Stimulated activated CD8-positive, alpha-beta memory T cell treated with anti-CD3 and anti-CD28 coated beads, Interleukin-2, amount 100 ng/mL, for 48 hours (primary cell): ENCODE measurements at regions not wholly inside any gene's neighbourhood (a gene's known extent, or its start where the extent isn't known, plus 50 kb on each side); places are given as distances from the start of the nearest gene placed in this dataset.

ENCODE experiments used
- DNase-seq, 2 donors: peaks; one replicate each; pipeline ENCODE4 v3.0.0-alpha.2; 2020; ENCODE audit warnings: low read depth in 2 of 2

DNA sequence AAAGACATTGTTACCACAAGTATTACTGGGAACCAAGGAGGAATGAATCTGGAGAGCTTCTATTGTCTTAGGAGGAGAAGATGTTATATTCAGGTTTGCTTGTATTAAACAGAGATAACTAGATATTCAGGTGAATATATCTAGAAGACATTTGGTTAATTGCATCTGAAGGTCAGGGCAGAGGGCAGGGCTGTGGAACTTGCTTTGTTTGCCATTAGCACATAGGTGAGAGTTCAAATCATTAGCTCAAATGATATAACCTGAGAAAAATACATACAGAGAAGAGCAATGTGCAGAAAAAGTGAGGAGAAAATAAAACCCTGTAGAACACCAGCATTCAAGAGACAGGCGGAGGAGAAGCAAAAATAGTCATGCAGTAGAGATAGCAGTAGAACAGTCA is 116.8 kb downstream of the DNAJB9 start:
- no peak for DNase-seq

DNA sequence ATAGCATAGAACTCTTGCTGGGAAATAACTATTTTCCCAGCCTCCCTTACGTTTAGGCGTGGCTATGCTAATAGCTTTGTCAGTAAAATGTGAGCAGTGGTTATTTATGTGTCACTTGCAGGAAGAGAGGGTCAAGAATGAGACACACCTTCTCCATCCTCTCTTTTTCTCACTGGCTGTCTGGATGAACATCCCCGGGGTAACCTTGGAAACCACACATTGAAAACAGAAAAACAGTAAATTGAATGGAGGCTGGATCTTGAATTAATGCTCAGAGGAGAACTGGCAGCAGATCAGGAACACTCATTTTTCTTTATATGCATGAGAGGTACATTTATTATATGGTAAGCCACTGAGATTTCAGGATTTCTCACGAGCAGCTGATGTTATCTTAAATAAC is 127.6 kb downstream of the DNAJB9 start:
- no peak for DNase-seq

DNA sequence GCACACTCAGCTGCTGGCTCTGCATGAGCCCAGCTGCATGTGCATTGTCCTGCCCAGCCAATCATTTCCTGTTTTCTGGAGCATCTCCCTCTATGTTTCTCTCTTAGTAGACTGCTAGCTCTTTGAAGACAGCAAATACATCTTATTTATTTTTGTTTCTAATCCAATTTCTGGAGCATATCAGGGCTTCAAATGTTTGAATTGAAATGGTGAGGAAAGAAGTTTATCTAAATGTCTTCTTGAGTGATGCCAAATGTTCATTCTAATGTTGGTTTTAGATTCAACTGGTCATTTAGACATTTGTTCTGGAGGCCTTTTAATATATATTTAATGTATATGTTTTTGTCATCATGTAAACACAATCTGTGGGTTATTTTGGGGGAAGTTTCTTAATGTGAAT is 141.9 kb downstream of the DNAJB9 start:
- DNase-seq, result no peak

DNA sequence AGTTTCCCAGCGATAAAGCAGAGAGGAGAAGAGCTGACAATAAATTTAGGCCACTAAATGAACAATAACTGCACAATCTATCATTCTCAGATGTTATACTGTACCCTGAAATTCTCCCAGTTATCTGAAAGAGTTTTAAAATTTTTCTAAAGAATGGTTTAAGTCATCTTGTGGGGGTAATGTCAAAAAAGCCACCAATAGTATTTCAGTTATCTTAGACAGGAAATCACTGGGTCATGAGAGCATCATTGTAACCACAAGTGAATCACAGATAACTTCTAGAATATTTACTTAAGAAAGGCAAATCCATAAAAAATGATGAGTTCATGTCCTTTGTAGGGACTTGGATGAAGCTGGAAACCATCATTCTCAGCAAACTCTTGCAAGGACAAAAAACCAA is 147.1 kb downstream of the DNAJB9 start:
- no peak for DNase-seq

DNA sequence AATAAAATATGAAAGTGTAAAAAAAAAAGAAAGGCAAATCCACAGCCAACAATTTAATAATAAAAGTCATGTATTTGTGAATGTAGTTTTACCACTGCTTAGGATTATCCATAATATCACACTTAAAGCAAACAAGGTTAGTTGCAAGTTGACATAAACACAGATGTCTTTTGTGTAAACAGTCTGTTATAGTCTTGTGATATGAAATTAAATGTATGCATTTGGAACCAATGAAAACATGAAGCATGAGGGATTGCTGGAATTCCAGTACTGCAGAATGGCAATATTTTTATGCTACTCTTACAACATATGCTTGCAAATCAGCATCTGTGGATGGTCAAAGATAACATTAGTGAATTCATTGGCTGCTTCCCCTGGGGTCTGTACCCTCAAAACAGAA is 148.1 kb downstream of the DNAJB9 start:
- no peak for DNase-seq

DNA sequence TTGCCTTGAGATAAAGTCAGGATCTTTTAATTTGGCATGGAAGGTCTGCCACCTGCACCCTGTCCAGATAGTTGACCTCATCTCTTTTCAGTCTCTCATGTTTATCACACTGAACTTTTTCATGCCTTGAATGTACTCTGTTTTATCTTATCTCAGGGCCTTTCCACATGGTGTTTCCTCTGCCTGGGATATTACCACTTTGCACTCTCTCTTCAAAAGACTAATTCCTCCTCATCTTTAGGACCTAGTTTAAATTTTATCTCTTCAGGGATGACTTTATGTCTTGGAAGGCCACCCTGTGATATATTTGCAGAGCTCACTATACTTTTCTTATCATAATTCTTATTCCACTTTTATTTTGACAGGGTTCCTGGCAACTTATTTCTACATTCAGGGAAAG is 150.0 kb downstream of the DNAJB9 start:
- DNase-seq, result no peak

DNA sequence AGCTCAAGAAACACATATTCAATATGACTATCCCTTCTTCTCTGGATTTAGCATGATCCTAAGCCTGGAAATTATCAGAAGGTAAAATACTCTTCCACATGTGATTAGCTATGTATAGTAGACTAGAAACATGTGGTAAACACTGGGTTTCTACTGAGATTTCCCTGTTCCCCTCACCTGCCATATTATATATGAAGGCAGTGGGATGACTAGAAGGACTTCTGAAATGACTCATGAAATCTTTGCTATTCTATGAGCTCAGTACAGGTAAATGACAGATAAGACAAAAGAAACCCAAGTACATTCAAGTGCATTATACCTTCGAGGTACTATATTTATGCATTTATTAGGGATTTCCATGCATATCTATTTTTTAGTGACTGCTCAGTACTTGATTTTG is 152.9 kb downstream of the DNAJB9 start:
- DNase-seq, result no peak

DNA sequence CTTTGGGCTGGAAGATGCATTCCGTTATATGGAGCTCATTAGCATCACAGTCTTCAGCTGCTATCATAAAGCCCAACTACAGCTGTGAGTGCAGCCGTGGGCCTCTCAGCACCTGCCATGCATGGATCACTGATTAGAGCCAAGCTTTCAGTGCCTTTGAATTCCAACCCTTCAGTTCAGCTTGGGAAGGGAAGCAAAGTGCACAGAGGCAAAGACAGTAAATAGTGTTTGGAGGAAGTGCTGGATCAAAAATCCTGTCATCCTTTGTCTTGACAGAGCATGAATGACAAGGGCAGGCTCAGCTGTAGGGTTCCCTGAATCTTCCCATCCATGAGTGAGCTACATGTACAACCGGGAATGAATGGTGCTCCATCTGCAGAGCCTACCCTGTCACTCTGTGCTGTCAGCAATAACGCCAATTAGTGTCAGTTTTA is 153.7 kb downstream of the DNAJB9 start:
- DNase-seq, result no peak

DNA sequence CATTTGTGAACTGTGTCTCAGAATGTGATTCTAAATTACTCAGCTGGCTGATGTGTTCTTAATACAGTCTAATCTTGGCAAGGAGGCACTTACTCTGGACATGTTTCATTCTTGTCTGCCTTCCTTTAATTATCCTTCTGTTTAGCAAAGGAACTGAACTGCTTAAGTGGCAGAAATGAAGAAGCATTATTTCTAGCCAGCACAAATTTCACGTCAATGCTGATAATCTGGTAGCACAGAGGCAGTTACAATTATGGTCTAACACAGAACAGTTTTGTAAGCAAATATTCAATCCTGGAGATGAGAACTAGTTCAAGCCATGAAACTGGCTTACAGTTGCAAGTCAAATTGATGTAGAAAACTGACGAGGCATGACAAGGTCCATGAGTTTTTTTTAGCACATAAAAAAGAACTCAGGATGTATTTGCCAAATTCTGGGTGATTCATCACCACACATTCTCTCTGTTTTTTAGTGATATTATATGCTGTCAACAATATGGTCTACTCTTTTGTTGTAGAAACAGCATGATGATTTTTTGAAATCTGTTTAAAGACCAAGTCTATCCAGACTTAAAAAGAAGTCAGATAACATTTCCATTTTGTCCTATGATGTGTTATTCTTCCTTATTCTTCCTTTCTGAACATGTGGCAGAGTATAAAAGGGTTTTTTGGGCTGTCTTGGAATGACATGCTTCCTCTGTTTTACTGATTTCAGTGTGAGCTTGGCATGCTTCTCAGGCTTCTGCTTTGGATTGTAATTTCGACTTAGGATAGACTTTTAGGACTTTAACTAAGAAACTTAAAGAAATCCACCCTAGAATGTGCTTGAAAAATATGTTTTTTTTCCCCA is 154.8 kb downstream of the DNAJB9 start:
- DNase-seq, result no peak

DNA sequence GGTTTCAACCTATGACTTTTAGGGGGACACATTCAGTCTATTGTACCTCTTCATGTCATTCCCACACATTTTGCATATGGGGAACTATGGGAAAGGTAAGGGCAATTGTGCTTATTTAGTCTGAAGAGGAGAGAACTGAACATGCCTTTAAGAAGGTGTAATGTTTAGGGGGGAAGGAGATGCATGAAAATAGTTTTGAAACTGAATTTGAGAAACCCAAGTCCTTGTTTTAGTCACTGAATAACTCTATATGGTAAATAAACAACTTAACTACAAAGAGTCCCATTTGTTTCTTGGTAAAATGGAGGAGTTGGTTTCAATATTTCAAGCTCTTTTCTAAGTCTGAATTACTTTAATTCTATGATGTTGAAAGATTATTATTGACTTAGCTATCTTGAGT is 166.1 kb downstream of the DNAJB9 start:
- no peak for DNase-seq

DNA sequence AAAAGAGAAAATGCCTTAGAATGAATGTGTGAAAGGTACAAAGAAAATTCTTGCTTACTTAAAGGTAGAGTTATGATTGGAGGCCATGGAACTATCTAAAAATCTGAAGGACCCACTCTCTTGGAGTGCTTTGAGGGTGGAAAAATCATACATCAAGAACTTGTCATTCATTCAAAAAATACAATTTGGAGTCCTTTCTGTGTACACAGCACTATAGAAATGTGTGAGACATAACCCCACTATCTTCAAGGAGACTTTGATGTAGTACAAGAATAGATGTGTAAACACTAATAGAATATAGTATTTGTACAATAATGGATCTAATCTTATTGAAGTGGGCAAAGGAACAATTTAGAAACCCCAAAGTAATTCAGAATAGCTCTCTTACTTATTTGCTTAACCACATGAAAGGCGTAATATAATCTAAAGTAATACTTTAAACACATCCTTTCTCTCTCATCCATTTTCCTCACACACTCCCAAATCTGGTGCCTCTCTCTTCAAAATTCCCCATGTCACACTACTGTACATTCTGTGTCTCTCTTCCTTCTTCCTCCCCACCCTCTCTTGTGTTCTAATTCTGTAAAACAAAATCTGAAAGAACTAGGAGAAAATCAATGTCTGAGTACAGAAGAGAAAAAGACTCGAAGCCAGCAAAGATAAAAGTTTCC is 166.7 kb downstream of the DNAJB9 start:
- no peak for DNase-seq

DNA sequence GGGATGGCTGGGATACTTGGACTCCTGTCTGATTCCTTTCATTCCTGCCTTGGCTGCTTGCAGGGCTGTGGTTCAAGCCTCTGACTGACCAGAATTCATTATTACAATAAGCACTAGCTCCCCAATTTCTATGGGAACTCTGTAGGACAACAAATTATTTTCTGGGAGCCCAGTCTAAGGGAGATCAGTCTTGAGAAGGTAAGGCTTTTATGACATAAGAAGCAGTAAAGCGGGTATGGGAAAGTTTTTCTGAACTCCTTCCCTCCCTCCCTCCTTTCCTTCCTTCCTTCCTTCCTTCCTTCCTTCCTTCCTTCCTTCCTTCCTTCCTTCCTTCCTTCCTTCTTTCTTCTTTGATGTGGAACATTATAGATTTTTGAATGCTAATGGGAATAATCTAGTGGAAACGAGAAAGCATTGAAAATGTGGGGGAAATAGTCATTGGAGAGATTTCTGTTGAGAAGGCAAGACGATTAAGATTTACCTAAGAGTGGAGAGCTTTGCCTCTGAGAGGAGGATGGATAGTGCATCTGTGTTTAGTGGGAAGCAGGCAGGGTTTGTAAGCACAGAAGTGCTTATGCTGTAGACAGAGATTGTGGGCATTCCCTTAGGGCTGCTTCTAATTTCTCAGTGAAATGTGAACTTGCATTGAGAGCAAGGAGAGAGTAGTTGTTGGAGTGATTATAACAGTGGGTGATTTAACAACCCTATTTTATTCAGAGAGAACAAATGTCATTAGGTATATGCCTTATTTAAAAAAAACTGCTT is 201.5 kb downstream of the DNAJB9 start:
- DNase-seq, result no peak

DNA sequence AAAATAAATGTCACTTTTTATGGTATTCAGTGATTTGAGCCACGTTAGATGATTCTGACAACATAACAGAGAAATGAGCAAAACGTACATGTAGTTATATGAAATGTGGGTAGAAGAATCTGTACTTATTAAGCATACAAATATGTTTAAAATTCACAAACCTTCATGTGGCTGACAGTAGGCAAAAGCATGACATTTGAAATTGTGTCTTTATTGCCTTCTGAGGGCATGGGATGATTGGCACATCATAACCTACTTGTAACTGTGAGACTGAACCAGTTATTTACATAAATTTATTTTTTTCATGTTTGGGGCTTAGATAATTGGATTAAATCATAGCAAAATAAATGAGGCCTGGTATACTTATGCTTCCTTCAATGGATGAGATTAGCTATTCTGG is 202.2 kb downstream of the DNAJB9 start:
- DNase-seq, result no peak

DNA sequence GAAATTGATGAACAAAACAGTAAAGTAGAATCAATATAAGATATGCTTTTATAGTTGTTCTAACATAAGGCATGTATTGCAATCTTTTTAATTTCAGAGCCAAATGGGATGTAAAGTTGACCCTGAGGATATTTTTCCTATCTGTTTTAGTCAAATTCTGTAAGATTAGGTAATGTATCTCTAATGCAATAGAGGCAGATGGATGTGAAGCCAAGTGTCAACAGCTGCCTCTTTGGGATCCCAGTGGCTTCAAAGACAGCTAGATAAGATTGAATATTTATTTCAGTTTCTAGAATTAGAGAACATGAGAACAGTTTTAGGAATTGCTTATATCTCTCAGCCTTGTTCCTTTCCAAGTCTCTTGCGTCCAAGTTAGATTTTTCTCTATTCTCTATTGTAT is 208.3 kb downstream of the DNAJB9 start:
- no peak for DNase-seq

DNA sequence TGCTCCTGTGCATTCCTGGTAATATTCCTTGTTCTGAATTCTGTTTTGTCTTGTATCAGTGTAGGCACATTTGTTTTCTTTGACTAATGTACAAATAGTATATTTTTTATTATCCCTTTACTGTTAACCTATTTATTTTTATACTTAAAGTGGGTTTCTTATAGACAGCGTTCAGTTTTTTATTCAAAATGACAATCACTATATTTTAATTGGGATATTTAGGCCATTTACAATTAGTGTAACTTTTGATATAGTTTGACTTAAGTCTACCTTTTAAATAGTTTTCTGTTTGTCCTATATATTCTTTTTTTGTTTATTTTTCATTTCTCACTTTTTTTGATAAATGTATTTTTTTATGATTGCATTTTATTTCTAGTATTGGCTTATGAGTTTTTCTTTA is 219.8 kb downstream of the DNAJB9 start:
- no peak for DNase-seq

DNA sequence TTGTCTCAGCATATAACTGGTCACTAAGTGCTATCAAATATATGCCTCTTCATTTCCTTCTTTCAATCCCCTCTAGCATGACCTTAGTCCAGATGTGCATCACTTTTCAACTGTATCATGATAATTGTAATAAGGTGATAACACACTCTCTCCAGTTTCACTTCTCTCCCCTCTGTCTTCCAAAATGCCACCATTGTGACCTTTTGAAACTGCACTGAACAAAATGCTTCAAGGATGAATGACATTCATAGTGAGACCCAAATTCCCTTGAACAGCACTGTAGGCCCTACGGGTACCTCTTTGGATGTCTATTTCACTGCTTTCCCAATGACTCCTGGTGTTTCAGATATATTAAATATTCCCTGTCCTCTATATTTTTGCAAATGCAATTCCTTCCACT is 224.8 kb downstream of the DNAJB9 start:
- DNase-seq, result no peak

DNA sequence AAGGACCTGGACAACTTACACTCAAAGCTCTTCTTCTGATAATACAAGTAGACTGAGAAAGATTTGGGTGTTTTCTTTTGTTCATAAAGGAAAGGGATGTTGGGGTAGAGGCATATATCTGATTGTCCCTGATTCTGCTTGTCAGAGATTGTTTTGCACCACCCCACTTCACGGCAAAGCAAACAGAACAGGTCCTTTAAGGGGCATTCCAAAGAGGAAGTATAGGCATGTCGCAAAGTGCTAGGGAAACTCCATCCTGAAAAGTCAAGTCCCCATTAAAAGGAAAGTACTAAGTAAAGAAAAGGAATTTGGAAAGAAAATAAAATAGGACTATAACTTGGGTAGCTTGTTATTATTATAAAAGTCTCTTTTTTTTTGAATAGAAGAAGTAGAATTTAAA is 233.0 kb downstream of the DNAJB9 start:
- no peak for DNase-seq

DNA sequence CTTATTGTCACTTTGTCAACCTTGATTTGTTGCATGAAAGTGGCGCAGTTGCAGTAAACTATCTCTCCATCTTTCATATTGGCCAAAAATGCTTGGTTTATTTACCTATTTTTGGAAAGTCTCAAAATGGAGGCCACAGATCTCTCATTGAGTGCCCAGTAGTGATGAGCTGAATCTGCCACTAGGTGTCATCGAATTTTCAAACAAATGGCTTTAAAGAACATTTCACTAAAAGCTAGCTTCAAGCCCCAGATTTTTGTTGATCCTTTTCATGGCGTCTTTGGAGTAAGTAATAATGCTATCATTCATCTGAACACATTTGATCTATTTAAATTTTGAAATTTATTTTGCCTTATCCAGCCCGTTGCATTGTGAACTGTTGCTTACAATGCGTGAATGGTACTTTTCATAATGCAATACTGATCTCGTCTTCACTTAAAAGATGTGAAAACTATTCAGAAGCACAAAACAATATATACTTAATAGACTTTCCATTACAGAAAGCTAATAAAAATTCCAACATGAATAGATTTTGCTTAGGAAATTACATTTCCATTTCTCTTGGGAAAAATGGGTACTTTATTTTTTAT is 236.2 kb downstream of the DNAJB9 start:
- no peak for DNase-seq

DNA sequence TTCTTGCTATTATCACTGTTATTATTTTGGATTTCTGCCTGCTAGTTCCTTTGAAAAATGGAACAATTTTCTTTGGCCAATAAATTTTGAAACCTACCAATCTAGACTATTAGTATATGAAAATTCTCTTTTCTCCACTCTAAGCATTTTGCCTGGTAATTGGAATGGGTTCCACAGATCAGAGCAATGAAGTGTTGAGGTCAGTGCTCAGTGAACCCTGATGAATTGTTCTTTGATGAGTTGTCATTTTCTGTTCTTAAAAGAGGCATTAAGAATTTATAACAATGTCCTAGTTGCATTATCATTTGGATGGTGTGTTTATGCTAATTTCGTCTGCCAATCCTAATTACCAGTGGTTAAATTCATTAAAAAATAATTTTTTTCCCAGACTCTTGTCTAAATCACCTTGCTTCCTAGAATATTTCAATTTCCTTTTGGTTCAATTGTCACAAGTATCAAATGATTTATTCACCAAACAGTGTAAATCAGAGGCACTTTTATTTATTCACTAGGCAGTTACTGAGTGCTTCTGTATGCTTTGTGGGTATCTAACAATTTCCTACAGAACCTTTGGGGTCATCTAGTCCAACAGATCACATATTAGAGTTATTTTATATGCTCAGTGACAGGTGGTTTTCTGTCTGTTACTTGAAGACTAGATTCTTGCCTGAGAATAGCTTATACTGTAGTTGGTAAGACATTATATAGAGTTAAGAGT is 239.0 kb downstream of the DNAJB9 start:
- DNase-seq, result no peak

DNA sequence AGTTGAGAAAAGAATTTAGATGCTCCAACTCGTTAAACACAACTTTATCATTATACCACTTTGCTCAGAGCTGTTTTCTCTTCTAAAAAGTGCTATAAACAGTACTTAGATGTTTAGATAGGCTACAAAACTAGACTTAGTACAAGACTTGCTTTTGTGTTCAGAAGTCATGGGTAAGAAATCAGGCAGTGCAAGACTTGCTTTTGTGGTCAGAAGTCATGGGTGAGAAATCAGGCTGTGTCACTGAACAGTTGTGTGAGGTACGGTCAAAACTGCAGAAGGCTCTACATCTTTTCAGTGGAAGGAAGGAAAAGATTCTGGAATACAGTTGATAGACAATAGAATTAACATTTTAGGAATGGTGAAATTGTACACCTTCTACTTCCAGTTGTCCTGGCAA is 239.7 kb downstream of the DNAJB9 start:
- DNase-seq, result no peak

DNA sequence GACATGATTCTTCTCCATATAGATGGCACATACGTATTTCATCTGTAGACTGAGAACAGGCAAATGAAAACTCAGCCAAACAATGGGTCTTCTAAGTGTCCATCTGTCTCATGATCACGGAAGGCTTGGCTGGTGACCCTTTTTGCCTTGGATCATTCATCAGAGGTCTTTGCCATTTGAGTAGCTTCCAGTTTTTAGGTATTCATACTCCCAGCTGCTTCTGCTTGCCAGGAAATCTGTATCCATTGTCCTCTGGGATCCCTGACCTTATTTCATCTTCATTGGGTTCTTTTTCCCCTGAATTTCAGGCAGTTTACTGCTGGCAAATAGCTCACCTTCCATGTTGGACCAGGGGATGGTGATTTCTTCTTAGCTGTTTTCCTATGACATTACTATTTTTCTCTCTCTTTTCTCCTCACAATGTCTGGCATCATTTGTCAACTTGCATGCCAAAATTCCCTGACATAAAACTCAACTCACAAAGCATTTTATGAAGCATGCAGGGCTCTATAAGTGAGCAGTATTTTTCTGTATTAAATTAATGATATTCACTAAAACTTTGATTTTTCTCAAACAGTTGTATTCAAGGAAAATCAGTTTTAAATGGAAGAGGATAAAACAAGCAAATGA is 241.2 kb downstream of the DNAJB9 start:
- no peak for DNase-seq
